ENCODE measurements at regions not wholly inside any gene's neighbourhood (a gene's known extent, or its start where the extent isn't known, plus 50 kb on each side); places are given as distances from the start of the nearest gene placed in this dataset.

DNA sequence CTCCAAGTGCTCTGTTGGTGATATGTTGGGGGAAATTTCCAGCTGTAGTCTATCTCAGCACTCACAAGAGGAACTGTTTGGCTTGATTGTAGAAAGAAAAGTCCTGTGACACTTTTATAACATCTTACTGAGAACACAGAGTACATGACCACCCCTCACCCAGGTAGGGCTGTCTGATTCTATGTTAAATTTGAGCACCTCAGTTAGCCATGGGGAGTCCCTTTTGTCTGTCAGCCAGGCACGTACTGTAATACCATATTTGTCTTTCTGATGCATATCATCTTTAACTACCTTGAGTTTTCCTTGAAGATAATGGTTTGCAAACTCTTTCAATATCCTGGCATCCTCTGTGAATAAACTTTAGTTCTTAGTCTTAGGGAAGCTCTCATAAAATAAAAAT, 164.5 kb downstream of the IZUMO3 start:
- POLR2A ChIA-PET: no interaction called here
- no peak for ATAC-seq (ENCODE audit: low read depth)

DNA sequence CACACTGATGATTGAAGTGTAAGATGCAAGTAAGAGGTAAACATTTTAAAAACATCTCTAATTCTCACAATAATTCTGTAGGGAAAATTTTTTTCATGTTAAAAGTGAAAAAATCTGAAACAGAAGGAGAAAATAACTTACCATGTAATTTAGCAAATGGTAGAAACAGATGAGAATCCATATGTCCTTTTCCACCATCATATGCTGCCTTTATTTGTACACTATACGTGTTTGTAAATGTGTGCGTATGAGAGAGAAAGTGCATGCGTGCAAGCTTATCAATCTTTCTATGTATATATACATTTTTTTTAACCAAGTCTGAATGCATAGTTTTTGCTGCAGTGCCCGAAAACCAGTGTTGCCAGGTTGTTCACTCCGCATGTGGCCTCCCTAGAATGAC, 186.7 kb downstream of the IZUMO3 start:
- POLR2A ChIA-PET: no interaction called here

More for the DNA sequence above, 164.5 kb downstream of the IZUMO3 start:
- intact Hi-C loops (cut with micrococcal nuclease): no loop called here
- Mint-ChIP-seq H3K4me3 (no peak overlapping the region), H3K27me3 (no peaks in the 10 kb centered on the region), H3K9me3 (peaks cover 12% of the 10 kb centered on the region), H3K4me1 (no peaks in the 10 kb centered on the region), H3K27ac (no peak overlapping the region), H3K36me3 (ENCODE audit: low read depth) (no peaks in the 10 kb centered on the region)
- TF ChIP-seq, protein P1, sequence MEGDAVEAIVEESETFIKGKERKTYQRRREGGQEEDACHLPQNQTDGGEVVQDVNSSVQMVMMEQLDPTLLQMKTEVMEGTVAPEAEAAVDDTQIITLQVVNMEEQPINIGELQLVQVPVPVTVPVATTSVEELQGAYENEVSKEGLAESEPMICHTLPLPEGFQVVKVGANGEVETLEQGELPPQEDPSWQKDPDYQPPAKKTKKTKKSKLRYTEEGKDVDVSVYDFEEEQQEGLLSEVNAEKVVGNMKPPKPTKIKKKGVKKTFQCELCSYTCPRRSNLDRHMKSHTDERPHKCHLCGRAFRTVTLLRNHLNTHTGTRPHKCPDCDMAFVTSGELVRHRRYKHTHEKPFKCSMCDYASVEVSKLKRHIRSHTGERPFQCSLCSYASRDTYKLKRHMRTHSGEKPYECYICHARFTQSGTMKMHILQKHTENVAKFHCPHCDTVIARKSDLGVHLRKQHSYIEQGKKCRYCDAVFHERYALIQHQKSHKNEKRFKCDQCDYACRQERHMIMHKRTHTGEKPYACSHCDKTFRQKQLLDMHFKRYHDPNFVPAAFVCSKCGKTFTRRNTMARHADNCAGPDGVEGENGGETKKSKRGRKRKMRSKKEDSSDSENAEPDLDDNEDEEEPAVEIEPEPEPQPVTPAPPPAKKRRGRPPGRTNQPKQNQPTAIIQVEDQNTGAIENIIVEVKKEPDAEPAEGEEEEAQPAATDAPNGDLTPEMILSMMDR (IDR thresholded peaks at IDR 0.05): no peak
- DNase-seq: no peak
- CTCF ChIA-PET: no interaction called here

DNA sequence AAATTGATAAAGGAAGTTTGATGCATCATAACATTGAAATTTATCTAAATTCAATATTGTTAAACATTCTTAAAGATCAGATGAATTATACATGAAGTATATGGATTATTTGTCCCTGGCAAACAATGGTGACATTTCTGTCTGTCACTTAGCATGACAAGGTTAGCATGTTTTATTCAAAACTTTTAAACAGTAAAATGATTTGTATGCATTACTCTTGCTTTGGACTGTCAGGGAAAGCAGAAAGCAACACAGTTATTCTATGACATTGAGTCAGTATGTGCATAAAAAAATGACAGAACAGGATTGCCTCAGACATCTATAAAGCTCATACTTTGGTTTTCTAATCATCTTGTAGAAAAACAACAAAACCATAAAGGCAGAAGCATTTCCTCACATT, 193.7 kb downstream of the IZUMO3 start:
- Mint-ChIP-seq H3K27me3 (no peaks in the 10 kb centered on the region), H3K4me3 (no peak overlapping the region), H3K9me3 (peaks cover 11% of the 10 kb centered on the region), H3K27ac (no peak overlapping the region), H3K36me3 (ENCODE audit: low read depth) (no peaks in the 10 kb centered on the region), H3K4me1 (no peaks in the 10 kb centered on the region)
- TF ChIP-seq, protein P1 (IDR thresholded peaks at IDR 0.05): no peak
- POLR2A ChIA-PET: no interaction called here
- ATAC-seq (ENCODE audit: low read depth): no peak
- DNase-seq: no peak
- CTCF ChIA-PET: no interaction called here
- intact Hi-C loops (cut with micrococcal nuclease): no loop called here

More for the DNA sequence above, 186.7 kb downstream of the IZUMO3 start:
- TF ChIP-seq, protein P1 (IDR thresholded peaks at IDR 0.05): no peak
- intact Hi-C loops (cut with micrococcal nuclease): no loop called here
- no peaks in the 10 kb centered on the region for H3K36me3 Mint-ChIP-seq (ENCODE audit: low read depth)
- ATAC-seq (ENCODE audit: low read depth): no peak
- no peak overlapping the region for H3K4me3 Mint-ChIP-seq
- peaks cover 30% of the 10 kb centered on the region for H3K9me3 Mint-ChIP-seq
- CTCF ChIA-PET: no interaction called here
- H3K27ac Mint-ChIP-seq: no peak overlapping the region
- no peak for DNase-seq
- no peaks in the 10 kb centered on the region for H3K4me1 Mint-ChIP-seq
- H3K27me3 Mint-ChIP-seq: no peaks in the 10 kb centered on the region

DNA sequence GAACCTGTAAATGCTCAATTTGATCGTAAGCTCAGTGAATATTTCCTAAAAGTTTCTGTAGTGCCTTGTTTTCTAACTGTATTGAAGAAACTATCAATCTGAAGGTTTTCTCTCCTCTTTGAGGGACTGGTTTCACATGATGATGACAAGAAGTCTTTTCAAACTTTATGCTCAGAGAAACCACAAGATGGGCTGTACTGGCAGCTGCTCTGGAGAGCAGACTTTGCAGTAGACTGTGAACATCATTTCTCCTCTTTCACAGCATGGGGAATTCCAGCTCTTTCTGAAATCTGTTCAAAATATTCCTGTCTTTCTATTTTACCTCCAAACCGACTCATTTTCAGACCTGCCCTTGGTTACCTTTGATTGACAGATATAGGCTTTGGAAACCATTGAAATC, 194.4 kb downstream of the IZUMO3 start:
- CTCF ChIA-PET: no interaction called here
- Mint-ChIP-seq H3K4me1 (no peaks in the 10 kb centered on the region), H3K4me3 (no peak overlapping the region), H3K36me3 (ENCODE audit: low read depth) (no peaks in the 10 kb centered on the region), H3K9me3 (peaks cover 11% of the 10 kb centered on the region), H3K27me3 (no peaks in the 10 kb centered on the region), H3K27ac (no peak overlapping the region)
- intact Hi-C loops (cut with micrococcal nuclease): no loop called here
- POLR2A ChIA-PET: no interaction called here
- TF ChIP-seq, protein P1 (IDR thresholded peaks at IDR 0.05): no peak
- ATAC-seq (ENCODE audit: low read depth) (no peak), DNase-seq (no peak)

DNA sequence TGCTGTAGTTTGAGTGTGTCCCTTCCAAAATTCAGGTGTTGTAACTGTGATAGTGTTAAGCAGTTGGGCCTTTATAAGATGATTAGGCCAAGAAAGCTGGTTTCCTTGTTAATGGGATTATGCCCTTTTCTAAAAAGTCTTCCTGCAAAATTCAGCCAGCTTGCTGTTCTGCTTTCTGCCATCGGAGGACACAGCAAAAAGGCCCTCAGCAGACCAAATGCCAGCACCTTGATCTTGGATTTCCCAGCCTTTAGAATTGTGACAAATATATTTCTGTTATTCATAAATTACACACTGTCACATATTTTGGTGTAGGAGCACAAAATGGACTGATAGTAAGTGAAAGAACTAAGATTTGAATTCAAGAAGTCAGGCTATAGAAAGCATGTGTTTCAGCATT, 203.2 kb downstream of the IZUMO3 start:
- no peak overlapping the region for H3K4me3 Mint-ChIP-seq
- intact Hi-C loops (cut with micrococcal nuclease): no loop called here
- H3K4me1 Mint-ChIP-seq: no peaks in the 10 kb centered on the region
- TF ChIP-seq, protein P1 (IDR thresholded peaks at IDR 0.05): no peak
- no peaks in the 10 kb centered on the region for H3K36me3 Mint-ChIP-seq (ENCODE audit: low read depth)
- ChIA-PET POLR2A (no interaction called here), CTCF (no interaction called here)
- H3K27ac Mint-ChIP-seq: no peak overlapping the region
- no peak for ATAC-seq (ENCODE audit: low read depth)
- DNase-seq: no peak
- H3K9me3 Mint-ChIP-seq: peaks cover 10% of the 10 kb centered on the region
- no peaks in the 10 kb centered on the region for H3K27me3 Mint-ChIP-seq
